Esophagus mucosa (tissue), 1 donor: ENCODE measurements at regions not wholly inside any gene's neighbourhood (a gene's known extent, or its start where the extent isn't known, plus 50 kb on each side); places are given as distances from the start of the nearest gene placed in this dataset.

Source experiments
- ATAC-seq: fragments of 200-7000 bp; cut with Tn5 transposase; one replicate; pipeline ENCODE4 v1.9.1; 2020
- donor health status: DM: yes; HTN: yes; CAD: no.

GRCh38 chr4:66926687-66927086 lies 618.6 kb downstream of the CENPC start:
- no peak for ATAC-seq

- ATAC-seq, result no peak
Measured at GRCh38 chr4:66923081-66923865, 622.0 kb downstream of the CENPC start.

GRCh38 chr4:66921433-66921832 lies 623.9 kb downstream of the CENPC start:
- ATAC-seq, result no peak

GRCh38 chr4:66920514-66920913 lies 624.8 kb downstream of the CENPC start:
- ATAC-seq, result no peak

GRCh38 chr4:66911880-66912279 lies 633.4 kb downstream of the CENPC start:
- ATAC-seq, result no peak

GRCh38 chr4:66906314-66906713 lies 639.0 kb downstream of the CENPC start:
- no peak for ATAC-seq

GRCh38 chr4:66899422-66900065 lies 645.8 kb downstream of the CENPC start:
- no peak for ATAC-seq

GRCh38 chr4:66893807-66894206 lies 651.5 kb downstream of the CENPC start:
- no peak for ATAC-seq

GRCh38 chr4:66887061-66887460 lies 658.2 kb downstream of the CENPC start:
- ATAC-seq, result no peak

- no peak for ATAC-seq
Measured at GRCh38 chr4:66885501-66886165, 659.7 kb downstream of the CENPC start.

- ATAC-seq, result no peak
Measured at GRCh38 chr4:66876946-66877345, 668.4 kb downstream of the CENPC start.

- ATAC-seq, result no peak
Measured at GRCh38 chr4:66872661-66873060, 672.6 kb downstream of the CENPC start.

GRCh38 chr4:66863481-66863880 lies 681.8 kb downstream of the CENPC start:
- no peak for ATAC-seq

- no peak for ATAC-seq
Measured at GRCh38 chr4:66855956-66856355, 689.3 kb downstream of the CENPC start.

GRCh38 chr4:66853845-66854244 lies 691.5 kb downstream of the CENPC start:
- no peak for ATAC-seq

- ATAC-seq, result no peak
Measured at GRCh38 chr4:66852843-66853242, 692.5 kb downstream of the CENPC start.

GRCh38 chr4:66849596-66849995 lies 695.7 kb downstream of the CENPC start:
- ATAC-seq, result no peak

- no peak for ATAC-seq
Measured at GRCh38 chr4:66842724-66843088, 702.6 kb downstream of the CENPC start.

GRCh38 chr4:66842026-66842723 lies 703.1 kb downstream of the CENPC start:
- no peak for ATAC-seq

GRCh38 chr4:66840178-66840577 lies 705.1 kb downstream of the CENPC start:
- no peak for ATAC-seq

GRCh38 chr4:66837279-66837922 lies 707.9 kb downstream of the CENPC start:
- ATAC-seq, result no peak

- no peak for ATAC-seq
Measured at GRCh38 chr4:66829310-66829709, 716.0 kb downstream of the CENPC start.

GRCh38 chr4:66820681-66821080 lies 724.6 kb downstream of the CENPC start:
- ATAC-seq, result no peak
